Endothelial cell of umbilical vein (primary cell): ENCODE measurements at regions not wholly inside any gene's neighbourhood (a gene's known extent, or its start where the extent isn't known, plus 50 kb on each side); places are given as distances from the start of the nearest gene placed in this dataset.

Experiments used
- BruUV-seq: library from RNA; stranded (reverse); fragments of 400-500 nt; replicated peaks from 2 replicates; lab custom pipeline; 2021; lab: Mats Ljungman, UMichigan
- CTCF ChIA-PET: fragments of 300-600, 350-600 bp; sonication (Branson Sonifier 250); formaldehyde crosslinking; loops from one replicate; lab custom pipeline; 2021; ENCODE audit warnings: antibody characterized with exemption, inconsistent platforms; lab: Charles Lee
- POLR2A ChIA-PET: fragments of 300-600, 350-600 bp; sonication (Branson Sonifier 250); formaldehyde crosslinking; loops from one replicate; lab custom pipeline; 2021; ENCODE audit warnings: antibody characterized with exemption, inconsistent platforms; lab: Charles Lee
- DNase-seq: peaks from one replicate; pipeline ENCODE4 v3.0.0-alpha.2; 2011; ENCODE audit warnings: low read depth, low spot score
- FAIRE-seq: peaks from 2 replicates; lab custom pipeline; 2011; peaks lifted over from hg19 to GRCh38; lab: Jason Lieb, UNC
- H2AFZ ChIP-seq: 2 replicates; pipeline ENCODE4 v1.6.0; 2012; ENCODE audit warnings: low read depth, low read length, control low read depth, inconsistent platforms
- H3K27ac ChIP-seq: 2 replicates; pipeline ENCODE4 v1.5.1; 2011; ENCODE audit warnings: low read depth, mild to moderate bottlenecking, control low read depth, low read length, moderate library complexity; ENCODE audit not compliant: insufficient read depth
- H3K27me3 ChIP-seq, 2 experiments: 2 replicates each; pipeline versions ENCODE4 v1.6.0 to v1.6.1; 2011; ENCODE audit warnings: low read length in 2 of 2, mixed read lengths in 1 of 2; ENCODE audit not compliant: control insufficient read depth in 2 of 2, insufficient read depth in 2 of 2
- H3K36me3 ChIP-seq, 2 experiments: 2 replicates in 1 of 2; 3 replicates in 1 of 2; pipeline ENCODE4 v1.5.1; 2011; ENCODE audit warnings: low read length in 2 of 2, mild to moderate bottlenecking in 1 of 2, moderate library complexity in 1 of 2; ENCODE audit not compliant: control insufficient read depth in 2 of 2, insufficient read depth in 2 of 2; ENCODE audit errors: extremely low read depth in 1 of 2
- H3K4me1 ChIP-seq: 3 replicates; pipeline ENCODE4 v1.5.1; 2011; ENCODE audit warnings: mild to moderate bottlenecking, low read length; ENCODE audit not compliant: control insufficient read depth, insufficient read depth; ENCODE audit errors: extremely low read depth
- H3K4me2 ChIP-seq: 2 replicates; pipeline ENCODE4 v1.6.1; 2011; ENCODE audit warnings: low read length, control low read depth, mixed read lengths; ENCODE audit not compliant: insufficient read depth
- H3K4me3 ChIP-seq, 3 experiments: fragments of 200-600 bp in 1 of 3; sonication (generic), shearing (Covaris generic) in 1 of 3; replicated peaks in 1 of 3; 2 replicates each; pipeline ENCODE4 v1.5.1; 2011 to 2016; ENCODE audit warnings: control low read depth in 3 of 3, low read length in 3 of 3, mild to moderate bottlenecking in 2 of 3, inconsistent platforms in 1 of 3, low read depth in 1 of 3, moderate library complexity in 1 of 3; ENCODE audit not compliant: insufficient read depth in 1 of 3
- H3K79me2 ChIP-seq: 2 replicates; pipeline ENCODE4 v1.6.0; 2012; ENCODE audit warnings: low read length, inconsistent platforms; ENCODE audit not compliant: control insufficient read depth, insufficient read depth
- H3K9ac ChIP-seq: replicated peaks from 2 replicates; pipeline ENCODE3; 2011; ENCODE audit warnings: low read length, control low read depth; ENCODE audit not compliant: insufficient read depth; ENCODE audit errors: extremely low read depth
- H3K9me1 ChIP-seq: replicated peaks from 3 replicates; pipeline ENCODE4 v1.6.0; 2011; ENCODE audit warnings: mild to moderate bottlenecking, low read length; ENCODE audit not compliant: control insufficient read depth, insufficient read depth; ENCODE audit errors: extremely low read depth
- H3K9me3 ChIP-seq: replicated peaks from 2 replicates; pipeline ENCODE4 v1.5.1; 2012; ENCODE audit warnings: low read length, inconsistent platforms; ENCODE audit not compliant: control insufficient read depth, insufficient read depth
- H4K20me1 ChIP-seq: replicated peaks from 2 replicates; pipeline ENCODE3; 2011; ENCODE audit warnings: mild to moderate bottlenecking, low read length; ENCODE audit not compliant: control insufficient read depth, insufficient read depth; ENCODE audit errors: extremely low read depth
- CTCF ChIP-seq, 2 donors: IDR thresholded peaks; 1 replicate in 1 of 2; 2 replicates in 1 of 2; pipeline ENCODE4 v1.5.1; 2011; ENCODE audit warnings: low read length in 2 of 2, mild to moderate bottlenecking in 2 of 2, moderate library complexity in 2 of 2, control low read depth in 1 of 2, inconsistent platforms in 1 of 2, low read depth in 1 of 2; ENCODE audit not compliant: insufficient read depth in 1 of 2; ENCODE audit errors: extremely low read depth in 1 of 2
- EZH2 ChIP-seq: IDR thresholded peaks from 2 replicates; pipeline ENCODE4 v1.6.1; 2012; ENCODE audit warnings: borderline replicate concordance, low read depth, mild to moderate bottlenecking, moderate library complexity, low read length, inconsistent platforms; ENCODE audit not compliant: severe bottlenecking
- GATA2 ChIP-seq: IDR thresholded peaks from 2 replicates; pipeline ENCODE4 v1.7.0; 2011; ENCODE audit warnings: low read depth, mild to moderate bottlenecking, moderate library complexity, mixed read lengths, low read length; ENCODE audit not compliant: insufficient read length, insufficient read depth
- JUN ChIP-seq: IDR thresholded peaks from 2 replicates; pipeline ENCODE4 v1.6.1; 2011; ENCODE audit warnings: borderline replicate concordance, low read depth; ENCODE audit not compliant: insufficient read length, insufficient read depth
- MAX ChIP-seq: IDR thresholded peaks from 2 replicates; pipeline ENCODE4 v1.6.1; 2011; ENCODE audit not compliant: insufficient read depth, insufficient read length
- MYC ChIP-seq: IDR thresholded peaks from one replicate; pipeline ENCODE4 v1.6.1; 2011; ENCODE audit warnings: mild to moderate bottlenecking, low read depth, low read length
- POLR2A ChIP-seq: IDR thresholded peaks from 2 replicates; pipeline ENCODE4 v1.6.1; 2012; ENCODE audit warnings: low read depth, mild to moderate bottlenecking, control low read depth, low read length
- POLR2AphosphoS5 ChIP-seq: IDR thresholded peaks from 2 replicates; pipeline ENCODE4 v1.6.1; 2012; ENCODE audit warnings: low read depth, mild to moderate bottlenecking, control low read depth, low read length, moderate library complexity; ENCODE audit not compliant: insufficient read depth
- dilution Hi-C: fragments of 300-500 bp; cut with MboI; formaldehyde crosslinking; loops from one replicate; pipeline ENCODE4 v1.15.0; 2019; ENCODE audit warnings: low sequenced_read_pairs; ENCODE audit not compliant: extremely low pct_ligation_motif_present
- intact Hi-C: fragments of 100-400 bp; cut with micrococcal nuclease; formaldehyde crosslinking; loops from one replicate; pipeline ENCODE4 v1.10.0; 2022

GRCh38 chr7:112985377-112985987 is 101.1 kb downstream of the GPR85 start:
- no TSS peak for BruUV-seq
- Histone ChIP-seq H3K4me3 (no peak overlapping the region), H3K4me2 (no peak overlapping the region), H3K27ac (no peak overlapping the region), H2AFZ (no peak overlapping the region), H3K36me3 (no peaks in the 10 kb centered on the region), H3K4me1 (no peaks in the 10 kb centered on the region), H3K9me1 (no peaks in the 10 kb centered on the region), H3K27me3 (peaks cover 0 to 1% of the 10 kb centered on the region in 2 experiments), H3K79me2 (no peaks in the 10 kb centered on the region), H4K20me1 (no peaks in the 10 kb centered on the region), H3K9me3 (no peaks in the 10 kb centered on the region), H3K9ac (no peak overlapping the region)
- ChIA-PET POLR2A (no interaction called here), CTCF (interaction anchor here (1.1 to 1.5 kb wide), 2 partner anchors 11 to 174 kb away, joined by 3 to 5 read pairs; no protein-coding TSS in a partner anchor)
- TF ChIP-seq MYC, result no peak
- TF ChIP-seq POLR2AphosphoS5, result no peak
- TF ChIP-seq GATA2, result no peak
- TF ChIP-seq CTCF (IDR thresholded peaks at IDR 0.05; ENCODE audit: extremely low read depth in 1 of 2, insufficient read depth in 1 of 2, low read depth in 1 of 2, low read length in 2 of 2), result no peak
- dilution Hi-C loops (no loop called here), intact Hi-C loops (no loop called here)
- FAIRE-seq (no peak), DNase-seq (no peak)

- dilution Hi-C loops, result no loop called here
- Histone ChIP-seq H3K4me3 (no peak overlapping the region), H3K36me3 (no peaks in the 10 kb centered on the region), H3K9me1 (no peaks in the 10 kb centered on the region), H3K4me1 (no peaks in the 10 kb centered on the region), H3K4me2 (no peak overlapping the region), H4K20me1 (no peaks in the 10 kb centered on the region), H3K9ac (no peak overlapping the region), H3K27me3 (peaks cover 0 to 1% of the 10 kb centered on the region in 2 experiments), H3K79me2 (no peaks in the 10 kb centered on the region), H3K9me3 (no peaks in the 10 kb centered on the region), H2AFZ (no peak overlapping the region), H3K27ac (no peak overlapping the region)
- no peak for DNase-seq
- no peak for FAIRE-seq
- no TSS peak for BruUV-seq
- intact Hi-C loops, result no loop called here
- TF ChIP-seq GATA2 (no peak), POLR2AphosphoS5 (no peak), JUN (no peak), EZH2 (no peak), MAX (no peak), POLR2A (no peak)
- POLR2A ChIA-PET, result no interaction called here
- CTCF ChIA-PET, result no interaction called here
Observed at GRCh38 chr7:112982441-112983063, 104.1 kb downstream of the GPR85 start.
